BE2C (cell line): ENCODE measurements at regions not wholly inside any gene's neighbourhood (a gene's known extent, or its start where the extent isn't known, plus 50 kb on each side); places are given as distances from the start of the nearest gene placed in this dataset.

Experiments
- DNase-seq: peaks from one replicate; pipeline ENCODE4 v3.0.0-alpha.2; 2020
- H3K27me3 ChIP-seq: fragments of 250-450 bp; sonication (Bioruptor Pico); 2 replicates; pipeline ENCODE4 v1.5.1; 2020; ENCODE audit warnings: mild to moderate bottlenecking
- H3K36me3 ChIP-seq: fragments of 250-450 bp; sonication (Bioruptor Pico); 2 replicates; pipeline ENCODE4 v1.5.1; 2020; ENCODE audit warnings: mild to moderate bottlenecking
- H3K4me1 ChIP-seq: fragments of 250-450 bp; sonication (Bioruptor Pico); 2 replicates; pipeline ENCODE4 v1.5.1; 2020
- H3K4me3 ChIP-seq: 2 replicates; pipeline ENCODE4 v1.5.1; 2011; ENCODE audit warnings: low read depth, low read length
- H3K9me3 ChIP-seq: fragments of 250-450 bp; sonication (Bioruptor Pico); 2 replicates; pipeline ENCODE4 v1.5.1; 2020
- CTCF ChIP-seq: IDR thresholded peaks from 2 replicates; pipeline ENCODE4 v1.5.1; 2012; ENCODE audit warnings: mild to moderate bottlenecking, low read depth, low read length

- no peak for TF ChIP-seq CTCF
- H3K9me3 ChIP-seq, result no peaks in the 10 kb centered on the region
These were observed 223.5 kb downstream of the HRH4 start for GRCh38 chr18:24683925-24684324.

GRCh38 chr18:24685254-24685959, 225.0 kb downstream of the HRH4 start:
- H3K4me1 ChIP-seq, result no peaks in the 10 kb centered on the region
- H3K36me3 ChIP-seq, result no peaks in the 10 kb centered on the region
- DNase-seq, result no peak
- H3K9me3 ChIP-seq, result no peaks in the 10 kb centered on the region
- H3K4me3 ChIP-seq, result no peak overlapping the region
- TF ChIP-seq CTCF, result no peak
- H3K27me3 ChIP-seq, result no peaks in the 10 kb centered on the region

More at GRCh38 chr18:24683925-24684324, 223.5 kb downstream of the HRH4 start:
- Histone ChIP-seq H3K36me3 (no peaks in the 10 kb centered on the region), H3K4me1 (no peaks in the 10 kb centered on the region), H3K4me3 (no peak overlapping the region), H3K27me3 (no peaks in the 10 kb centered on the region)
- DNase-seq, result no peak

- Histone ChIP-seq H3K36me3 (no peaks in the 10 kb centered on the region), H3K4me1 (no peaks in the 10 kb centered on the region), H3K27me3 (no peaks in the 10 kb centered on the region), H3K9me3 (no peaks in the 10 kb centered on the region), H3K4me3 (no peak overlapping the region)
- TF ChIP-seq CTCF, result no peak
- no peak for DNase-seq
These were observed 234.7 kb downstream of the HRH4 start for GRCh38 chr18:24695168-24695567.

GRCh38 chr18:24702001-24702515, 241.6 kb downstream of the HRH4 start:
- H3K27me3 ChIP-seq, result no peaks in the 10 kb centered on the region
- no peaks in the 10 kb centered on the region for H3K36me3 ChIP-seq
- no peak for TF ChIP-seq CTCF
- no peaks in the 10 kb centered on the region for H3K9me3 ChIP-seq
- H3K4me3 ChIP-seq, result no peak overlapping the region
- no peaks in the 10 kb centered on the region for H3K4me1 ChIP-seq
- DNase-seq, result no peak

GRCh38 chr18:24703316-24703715, 242.9 kb downstream of the HRH4 start:
- Histone ChIP-seq H3K4me1 (no peaks in the 10 kb centered on the region), H3K9me3 (no peaks in the 10 kb centered on the region), H3K4me3 (no peak overlapping the region), H3K36me3 (no peaks in the 10 kb centered on the region), H3K27me3 (no peaks in the 10 kb centered on the region)
- TF ChIP-seq CTCF, result no peak
- DNase-seq, result no peak

GRCh38 chr18:24704946-24705630, 244.7 kb downstream of the HRH4 start:
- TF ChIP-seq CTCF, result no peak
- no peaks in the 10 kb centered on the region for H3K27me3 ChIP-seq
- no peak for DNase-seq
- H3K36me3 ChIP-seq, result no peaks in the 10 kb centered on the region
- H3K4me3 ChIP-seq, result no peak overlapping the region
- H3K4me1 ChIP-seq, result no peaks in the 10 kb centered on the region
- no peaks in the 10 kb centered on the region for H3K9me3 ChIP-seq
